GM12878 (cell line): ENCODE measurements at regions not wholly inside any gene's neighbourhood (a gene's known extent, or its start where the extent isn't known, plus 50 kb on each side); places are given as distances from the start of the nearest gene placed in this dataset.

ENCODE experiments used
- ATAC-seq: fragments of 200-7000 bp; cut with Tn5 transposase; 3 replicates; pipeline ENCODE4 v1.9.1; 2020; ENCODE audit warnings: mild to moderate bottlenecking, moderate library complexity
- BruUV-seq: library from RNA; stranded (reverse); fragments of 400-500 nt; replicated peaks from 2 replicates; lab custom pipeline; 2021; lab: Mats Ljungman, UMichigan
- CTCF ChIA-PET: fragments of 300-600 bp; sonication (Branson Sonifier 250); formaldehyde crosslinking; extraction: SDS; loops from one replicate; lab custom pipeline; 2021; ENCODE audit warnings: inconsistent platforms; lab: Yijun Ruan, JAX
- POLR2A ChIA-PET: fragments of 350-600 bp; formaldehyde crosslinking; extraction: SDS; loops from one replicate; lab custom pipeline; 2021; ENCODE audit warnings: inconsistent platforms; lab: Charles Lee
- RAD21 ChIA-PET: fragments of 300-600 bp; sonication (Branson Sonifier 250); formaldehyde crosslinking; loops from one replicate; lab custom pipeline; 2023; ENCODE audit warnings: antibody characterized with exemption; ENCODE audit not compliant: unreplicated experiment; lab: Charles Lee
- SMC1A ChIA-PET: fragments of 300-600 bp; sonication (Branson Sonifier 250); formaldehyde crosslinking; loops from one replicate; lab custom pipeline; 2023; ENCODE audit not compliant: unreplicated experiment, uncharacterized antibody; lab: Charles Lee
- DNase-seq: peaks from one replicate; pipeline ENCODE4 v3.0.0-alpha.2; 2011; ENCODE audit warnings: low read depth, low spot score
- FAIRE-seq: peaks from 3 replicates; lab custom pipeline; 2011; peaks lifted over from hg19 to GRCh38; lab: Jason Lieb, UNC
- H2AFZ ChIP-seq: 2 replicates; pipeline ENCODE4 v1.6.0; 2011; ENCODE audit warnings: low read depth, low read length, control low read depth; ENCODE audit not compliant: control insufficient read depth
- H3K27ac ChIP-seq: 2 replicates; pipeline ENCODE4 v1.5.1; 2011; ENCODE audit warnings: control low read depth; ENCODE audit not compliant: control insufficient read depth, insufficient read depth
- H3K27me3 ChIP-seq, 2 experiments: replicated peaks in 1 of 2; 2 replicates each; pipeline versions ENCODE4 v1.6.0 to v1.6.1; 2011; ENCODE audit warnings: low read length in 1 of 2; ENCODE audit not compliant: control insufficient read depth in 2 of 2, insufficient read depth in 2 of 2
- H3K36me3 ChIP-seq, 2 experiments: 2 replicates each; pipeline ENCODE4 v1.5.1; 2011; ENCODE audit warnings: low read length in 1 of 2; ENCODE audit not compliant: control insufficient read depth in 2 of 2, insufficient read depth in 2 of 2
- H3K4me1 ChIP-seq: 2 replicates; pipeline ENCODE4 v1.6.1; 2011; ENCODE audit warnings: mild to moderate bottlenecking, low read length, moderate library complexity, mixed read lengths; ENCODE audit not compliant: control insufficient read depth, insufficient read depth
- H3K4me2 ChIP-seq: 2 replicates; pipeline ENCODE4 v1.6.0; 2011; ENCODE audit warnings: control low read depth; ENCODE audit not compliant: control insufficient read depth, insufficient read depth
- H3K4me3 ChIP-seq: fragments of 200-600 bp; sonication (generic); 2 replicates; pipeline ENCODE4 v1.5.1; 2016
- H3K79me2 ChIP-seq: 2 replicates; pipeline ENCODE4 v1.6.0; 2011; ENCODE audit warnings: low read length; ENCODE audit not compliant: control insufficient read depth, insufficient read depth
- H3K9ac ChIP-seq: 2 replicates; pipeline ENCODE4 v1.8.0; 2011; ENCODE audit warnings: low read length, control low read depth, mixed read lengths; ENCODE audit not compliant: control insufficient read depth, insufficient read depth
- H3K9me3 ChIP-seq: replicated peaks from 3 replicates; pipeline ENCODE4 v1.5.1; 2011; ENCODE audit warnings: mild to moderate bottlenecking, low read length; ENCODE audit not compliant: control insufficient read depth, insufficient read depth
- H4K20me1 ChIP-seq: 2 replicates; pipeline ENCODE4 v1.6.0; 2011; ENCODE audit not compliant: control insufficient read depth, insufficient read depth
- ESRRA ChIP-seq: IDR thresholded peaks from 2 replicates; pipeline ENCODE4 v1.6.1; 2012; ENCODE audit warnings: mild to moderate bottlenecking, low read length, improper control_type of control experiment
- HDAC6 ChIP-seq: fragments of 200-600 bp; sonication (generic); IDR thresholded peaks from one replicate; pipeline ENCODE4 v1.8.0; 2017; ENCODE audit warnings: antibody characterized with exemption; ENCODE audit not compliant: unreplicated experiment
- IKZF2 ChIP-seq, 2 experiments: fragments of 450-650 bp; IDR thresholded peaks; 2 replicates each; pipeline ENCODE4 v1.6.1; 2017; ENCODE audit warnings: mild to moderate bottlenecking in 2 of 2, moderate library complexity in 2 of 2
- SMARCA5 ChIP-seq: fragments of 450-650 bp; IDR thresholded peaks from 2 replicates; pipeline ENCODE4 v1.6.1; 2017; ENCODE audit warnings: mild to moderate bottlenecking
- SREBF2 ChIP-seq: IDR thresholded peaks from 2 replicates; pipeline ENCODE4 v1.6.1; 2012; ENCODE audit warnings: mild to moderate bottlenecking, low read length
- WRNIP1 ChIP-seq: IDR thresholded peaks from 2 replicates; pipeline ENCODE4 v1.6.1; 2011; ENCODE audit warnings: low read depth, low read length, improper control_type of control experiment, borderline replicate concordance
- ZNF622 ChIP-seq: fragments of 450-650 bp; IDR thresholded peaks from 2 replicates; pipeline ENCODE4 v1.6.1; 2017; ENCODE audit warnings: mild to moderate bottlenecking, inconsistent platforms
- WGBS: methylation state at CpG from one replicate; pipeline ENCODE4 v1.1.6; 2016; ENCODE audit warnings: low lambda C conversion rate; ENCODE audit not compliant: insufficient replicate concordance, insufficient coverage; ENCODE audit errors: missing lambda C conversion rate; 5-methylcytosine and 5-hydroxymethylcytosine counted together
- in situ Hi-C: fragments of 300-500 bp; cut with MboI; formaldehyde crosslinking; loops from 9 replicates; pipeline ENCODE4 v1.14.3; 2018; ENCODE audit warnings: mixed read lengths
- intact Hi-C: fragments of 100-400 bp; cut with micrococcal nuclease; formaldehyde crosslinking; loops from one replicate; pipeline ENCODE4 v1.14.2; 2022; ENCODE audit not compliant: unreplicated experiment
- TF ChIP-seq, protein P1 (sequence below): fragments of 150-350 bp; IDR thresholded peaks from 2 replicates; pipeline ENCODE4 v1.6.1; 2016; ENCODE audit warnings: low read depth, low read length
- TF ChIP-seq, protein P2 (sequence below): IDR thresholded peaks from 2 replicates; pipeline ENCODE4 v1.6.1; 2011; ENCODE audit warnings: low read depth, mild to moderate bottlenecking, low read length, moderate library complexity, borderline replicate concordance; ENCODE audit errors: extremely low read depth
- TF ChIP-seq, protein P3 (sequence below): IDR thresholded peaks from 2 replicates; pipeline ENCODE4 v1.6.1; 2012; ENCODE audit warnings: low read depth, low read length, improper control_type of control experiment
- TF ChIP-seq, protein P4 (sequence below): IDR thresholded peaks from 2 replicates; pipeline ENCODE4 v1.6.1; 2011; ENCODE audit warnings: mild to moderate bottlenecking, low read depth, low read length, moderate library complexity; ENCODE audit not compliant: insufficient replicate concordance
- TF ChIP-seq, protein P5 (sequence below): IDR thresholded peaks from 2 replicates; pipeline ENCODE4 v1.6.1; 2011; ENCODE audit warnings: borderline replicate concordance, low read depth, mild to moderate bottlenecking, moderate library complexity, low read length; ENCODE audit not compliant: insufficient read depth, poor library complexity, severe bottlenecking
- TF ChIP-seq, protein P6 (sequence below): fragments of 150-350 bp; IDR thresholded peaks from 2 replicates; pipeline ENCODE4 v1.6.1; 2014; ENCODE audit warnings: mild to moderate bottlenecking, low read depth, low read length

DNA sequence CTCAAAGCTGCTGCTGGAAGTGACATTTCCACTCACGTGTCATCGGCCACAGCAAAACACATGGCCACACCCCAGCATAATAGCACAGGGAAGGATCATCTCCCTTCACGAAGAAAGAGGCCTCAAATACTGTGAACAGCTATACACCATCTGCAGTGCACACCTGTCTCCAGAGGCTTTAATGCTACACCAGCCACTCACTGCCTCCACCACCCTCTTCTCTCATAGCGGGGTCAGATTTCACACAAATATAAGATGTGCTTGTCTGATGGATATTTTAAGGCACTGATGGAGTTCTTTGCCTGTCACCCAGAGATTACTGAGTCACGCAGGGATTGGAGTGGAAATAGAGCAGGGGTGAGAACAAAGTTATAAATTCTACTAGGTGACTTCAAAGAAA, 374.0 kb downstream of the ZNF516 start (continued):
- TF ChIP-seq, protein P1, sequence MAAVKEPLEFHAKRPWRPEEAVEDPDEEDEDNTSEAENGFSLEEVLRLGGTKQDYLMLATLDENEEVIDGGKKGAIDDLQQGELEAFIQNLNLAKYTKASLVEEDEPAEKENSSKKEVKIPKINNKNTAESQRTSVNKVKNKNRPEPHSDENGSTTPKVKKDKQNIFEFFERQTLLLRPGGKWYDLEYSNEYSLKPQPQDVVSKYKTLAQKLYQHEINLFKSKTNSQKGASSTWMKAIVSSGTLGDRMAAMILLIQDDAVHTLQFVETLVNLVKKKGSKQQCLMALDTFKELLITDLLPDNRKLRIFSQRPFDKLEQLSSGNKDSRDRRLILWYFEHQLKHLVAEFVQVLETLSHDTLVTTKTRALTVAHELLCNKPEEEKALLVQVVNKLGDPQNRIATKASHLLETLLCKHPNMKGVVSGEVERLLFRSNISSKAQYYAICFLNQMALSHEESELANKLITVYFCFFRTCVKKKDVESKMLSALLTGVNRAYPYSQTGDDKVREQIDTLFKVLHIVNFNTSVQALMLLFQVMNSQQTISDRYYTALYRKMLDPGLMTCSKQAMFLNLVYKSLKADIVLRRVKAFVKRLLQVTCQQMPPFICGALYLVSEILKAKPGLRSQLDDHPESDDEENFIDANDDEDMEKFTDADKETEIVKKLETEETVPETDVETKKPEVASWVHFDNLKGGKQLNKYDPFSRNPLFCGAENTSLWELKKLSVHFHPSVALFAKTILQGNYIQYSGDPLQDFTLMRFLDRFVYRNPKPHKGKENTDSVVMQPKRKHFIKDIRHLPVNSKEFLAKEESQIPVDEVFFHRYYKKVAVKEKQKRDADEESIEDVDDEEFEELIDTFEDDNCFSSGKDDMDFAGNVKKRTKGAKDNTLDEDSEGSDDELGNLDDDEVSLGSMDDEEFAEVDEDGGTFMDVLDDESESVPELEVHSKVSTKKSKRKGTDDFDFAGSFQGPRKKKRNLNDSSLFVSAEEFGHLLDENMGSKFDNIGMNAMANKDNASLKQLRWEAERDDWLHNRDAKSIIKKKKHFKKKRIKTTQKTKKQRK, result no peak
- TF ChIP-seq, protein P2, sequence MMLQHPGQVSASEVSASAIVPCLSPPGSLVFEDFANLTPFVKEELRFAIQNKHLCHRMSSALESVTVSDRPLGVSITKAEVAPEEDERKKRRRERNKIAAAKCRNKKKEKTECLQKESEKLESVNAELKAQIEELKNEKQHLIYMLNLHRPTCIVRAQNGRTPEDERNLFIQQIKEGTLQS, result no peak
- TF ChIP-seq SMARCA5 (no peak), HDAC6 (no peak), ZNF622 (no peak), SREBF2 (no peak), IKZF2 (IDR thresholded peaks at IDR 0.05) (no peak), ESRRA (no peak), WRNIP1 (no peak)
- TF ChIP-seq, protein P3, sequence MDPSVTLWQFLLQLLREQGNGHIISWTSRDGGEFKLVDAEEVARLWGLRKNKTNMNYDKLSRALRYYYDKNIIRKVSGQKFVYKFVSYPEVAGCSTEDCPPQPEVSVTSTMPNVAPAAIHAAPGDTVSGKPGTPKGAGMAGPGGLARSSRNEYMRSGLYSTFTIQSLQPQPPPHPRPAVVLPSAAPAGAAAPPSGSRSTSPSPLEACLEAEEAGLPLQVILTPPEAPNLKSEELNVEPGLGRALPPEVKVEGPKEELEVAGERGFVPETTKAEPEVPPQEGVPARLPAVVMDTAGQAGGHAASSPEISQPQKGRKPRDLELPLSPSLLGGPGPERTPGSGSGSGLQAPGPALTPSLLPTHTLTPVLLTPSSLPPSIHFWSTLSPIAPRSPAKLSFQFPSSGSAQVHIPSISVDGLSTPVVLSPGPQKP, result no peak

DNA sequence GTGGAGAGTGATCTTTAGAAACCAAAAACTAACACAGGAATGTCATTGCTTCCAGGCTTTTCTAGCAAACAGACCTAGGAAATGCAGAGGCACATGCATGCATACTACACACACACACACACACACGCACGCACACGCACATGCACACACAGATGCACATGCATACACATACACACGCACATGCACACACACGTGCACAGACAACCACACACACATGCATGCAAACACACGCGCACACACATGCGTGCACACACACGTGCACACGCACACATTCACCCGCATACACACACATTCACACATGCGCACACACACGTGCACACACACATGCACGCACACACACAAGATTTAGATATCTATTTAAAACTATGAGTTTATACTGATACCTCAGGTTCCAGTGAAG, 379.5 kb downstream of the ZNF516 start:
- no peak overlapping the region for H2AFZ ChIP-seq
- ChIA-PET POLR2A (no interaction called here), SMC1A (no interaction called here), CTCF (no interaction called here), RAD21 (no interaction called here)
- H3K4me3 ChIP-seq, result no peak overlapping the region
- intact Hi-C loops (no loop called here), in situ Hi-C loops (no loop called here)
- FAIRE-seq (no peak), ATAC-seq (no peak), DNase-seq (no peak)
- no peak overlapping the region for H3K27ac ChIP-seq
- H3K9me3 ChIP-seq, result no peaks in the 10 kb centered on the region
- 48% methylated on average over 14 of the region's 14 CpGs for WGBS
- no peaks in the 10 kb centered on the region for H3K79me2 ChIP-seq
- no TSS peak for BruUV-seq
- no peak overlapping the region for H3K4me2 ChIP-seq
- H3K4me1 ChIP-seq, result no peaks in the 10 kb centered on the region
- TF ChIP-seq, protein P4, sequence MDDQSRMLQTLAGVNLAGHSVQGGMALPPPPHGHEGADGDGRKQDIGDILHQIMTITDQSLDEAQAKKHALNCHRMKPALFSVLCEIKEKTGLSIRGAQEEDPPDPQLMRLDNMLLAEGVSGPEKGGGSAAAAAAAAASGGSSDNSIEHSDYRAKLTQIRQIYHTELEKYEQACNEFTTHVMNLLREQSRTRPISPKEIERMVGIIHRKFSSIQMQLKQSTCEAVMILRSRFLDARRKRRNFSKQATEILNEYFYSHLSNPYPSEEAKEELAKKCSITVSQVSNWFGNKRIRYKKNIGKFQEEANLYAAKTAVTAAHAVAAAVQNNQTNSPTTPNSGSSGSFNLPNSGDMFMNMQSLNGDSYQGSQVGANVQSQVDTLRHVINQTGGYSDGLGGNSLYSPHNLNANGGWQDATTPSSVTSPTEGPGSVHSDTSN, result peak; percentile 35
- TF ChIP-seq, protein P5, sequence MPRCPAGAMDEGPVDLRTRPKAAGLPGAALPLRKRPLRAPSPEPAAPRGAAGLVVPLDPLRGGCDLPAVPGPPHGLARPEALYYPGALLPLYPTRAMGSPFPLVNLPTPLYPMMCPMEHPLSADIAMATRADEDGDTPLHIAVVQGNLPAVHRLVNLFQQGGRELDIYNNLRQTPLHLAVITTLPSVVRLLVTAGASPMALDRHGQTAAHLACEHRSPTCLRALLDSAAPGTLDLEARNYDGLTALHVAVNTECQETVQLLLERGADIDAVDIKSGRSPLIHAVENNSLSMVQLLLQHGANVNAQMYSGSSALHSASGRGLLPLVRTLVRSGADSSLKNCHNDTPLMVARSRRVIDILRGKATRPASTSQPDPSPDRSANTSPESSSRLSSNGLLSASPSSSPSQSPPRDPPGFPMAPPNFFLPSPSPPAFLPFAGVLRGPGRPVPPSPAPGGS, result peak; percentile 81
- TF ChIP-seq, protein P6, sequence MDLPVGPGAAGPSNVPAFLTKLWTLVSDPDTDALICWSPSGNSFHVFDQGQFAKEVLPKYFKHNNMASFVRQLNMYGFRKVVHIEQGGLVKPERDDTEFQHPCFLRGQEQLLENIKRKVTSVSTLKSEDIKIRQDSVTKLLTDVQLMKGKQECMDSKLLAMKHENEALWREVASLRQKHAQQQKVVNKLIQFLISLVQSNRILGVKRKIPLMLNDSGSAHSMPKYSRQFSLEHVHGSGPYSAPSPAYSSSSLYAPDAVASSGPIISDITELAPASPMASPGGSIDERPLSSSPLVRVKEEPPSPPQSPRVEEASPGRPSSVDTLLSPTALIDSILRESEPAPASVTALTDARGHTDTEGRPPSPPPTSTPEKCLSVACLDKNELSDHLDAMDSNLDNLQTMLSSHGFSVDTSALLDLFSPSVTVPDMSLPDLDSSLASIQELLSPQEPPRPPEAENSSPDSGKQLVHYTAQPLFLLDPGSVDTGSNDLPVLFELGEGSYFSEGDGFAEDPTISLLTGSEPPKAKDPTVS, result no peak
- H4K20me1 ChIP-seq, result no peaks in the 10 kb centered on the region
- no peaks in the 10 kb centered on the region; a peak in 1 of 4 replicates for H3K27me3 ChIP-seq
- H3K9ac ChIP-seq, result no peak overlapping the region
- H3K36me3 ChIP-seq, result no peaks in the 10 kb centered on the region
